ENCODE measurements at regions not wholly inside any gene's neighbourhood (a gene's known extent, or its start where the extent isn't known, plus 50 kb on each side); places are given as distances from the start of the nearest gene placed in this dataset.

DNA sequence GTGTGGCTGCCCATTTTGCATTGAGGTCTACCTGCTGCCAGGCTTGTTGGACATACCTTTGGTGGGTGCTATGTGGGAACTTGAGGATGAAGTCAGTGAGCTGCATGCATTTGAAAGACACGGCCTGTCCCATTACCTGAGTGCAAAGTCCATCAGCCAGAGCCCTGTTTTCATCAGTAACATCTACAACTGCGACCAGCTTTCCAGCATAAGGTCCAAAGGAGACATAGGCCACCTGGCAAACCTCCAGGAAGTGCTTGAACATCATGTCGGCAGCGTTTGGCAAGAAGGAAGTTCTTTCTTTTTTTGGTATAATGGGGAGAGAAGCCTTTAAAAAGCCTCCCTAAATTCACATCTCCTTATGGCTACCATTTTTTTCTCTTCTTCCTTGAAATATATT, 143.1 kb downstream of the FAM161A start:
- H3K79me2 ChIP-seq (ENCODE audit: insufficient read depth, low read length) = no peaks in the 10 kb centered on the region
- H3K4me2 ChIP-seq (ENCODE audit: low read depth, low read length, poor library complexity, severe bottlenecking) = no peak overlapping the region
- H3K9me3 ChIP-seq (ENCODE audit: insufficient read depth, low read length) = no peaks in the 10 kb centered on the region
- H4K20me1 ChIP-seq (ENCODE audit: low read depth, low read length) = no peaks in the 10 kb centered on the region
- H3K36me3 ChIP-seq (ENCODE audit: low read length) = no peaks in the 10 kb centered on the region
- H3K27me3 ChIP-seq (ENCODE audit: low read length) = no peaks in the 10 kb centered on the region
- no peaks in the 10 kb centered on the region for H3F3A ChIP-seq (ENCODE audit: insufficient read depth)
- H3K9me2 ChIP-seq (replicated peaks; ENCODE audit: insufficient read depth, low read length) = no peaks in the 10 kb centered on the region
- no peak overlapping the region for H2AFZ ChIP-seq (ENCODE audit: low read depth, low read length, severe bottlenecking)
- H3K27ac ChIP-seq (ENCODE audit: low read depth, low read length) = no peak overlapping the region
- H3K4me3 ChIP-seq (ENCODE audit: insufficient read depth, low read length, poor library complexity, severe bottlenecking) = no peak overlapping the region
- H3K9ac ChIP-seq (ENCODE audit: low read length) = no peak overlapping the region
- no peak for TF ChIP-seq EZH2phosphoT487 (conservative IDR thresholded peaks at IDR 0.05; ENCODE audit: low read length)

DNA sequence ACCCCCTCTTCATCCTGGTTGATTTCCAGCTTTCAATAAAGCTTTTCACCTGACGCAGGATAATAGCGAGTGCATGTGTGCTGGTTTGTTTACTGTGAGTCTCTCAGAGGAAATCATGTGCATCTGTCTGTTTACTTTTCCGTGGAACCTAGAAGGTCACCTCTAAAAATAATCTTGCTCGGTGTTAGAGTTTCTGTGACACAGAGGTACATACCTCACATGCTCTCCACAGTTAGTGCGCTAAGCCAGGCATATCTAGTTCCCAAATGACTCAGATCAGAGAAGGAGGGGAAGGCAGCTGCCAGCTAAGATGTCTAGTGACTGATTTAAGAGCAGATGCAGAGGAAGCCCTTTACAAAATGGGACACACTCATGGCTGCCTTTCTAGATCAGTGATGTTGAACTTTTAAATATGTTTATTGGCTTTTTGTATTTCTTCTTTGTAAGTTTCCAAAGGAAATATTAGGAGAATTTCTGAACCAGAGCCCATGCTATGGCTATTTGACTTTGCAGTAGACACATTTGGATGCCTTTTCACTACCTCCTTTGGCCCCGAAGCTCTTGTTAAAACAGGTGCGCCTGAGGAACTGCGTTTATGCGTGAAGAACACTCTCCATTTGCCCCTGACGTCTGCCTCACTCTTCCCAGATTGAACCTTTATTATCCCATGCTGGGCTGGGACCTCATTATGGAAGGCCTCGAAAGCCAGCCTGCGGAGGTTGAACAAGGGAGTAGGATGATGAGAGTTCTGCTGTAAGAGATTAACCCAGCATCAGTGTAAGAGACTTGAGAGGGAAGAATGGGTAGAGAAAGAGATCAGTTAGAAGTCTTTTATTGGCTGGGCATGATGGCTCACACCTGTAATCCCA, 145.6 kb downstream of the FAM161A start:
- no peaks in the 10 kb centered on the region for H3K9me2 ChIP-seq (replicated peaks; ENCODE audit: insufficient read depth, low read length)
- H3K27me3 ChIP-seq (ENCODE audit: low read length) = no peaks in the 10 kb centered on the region
- no peaks in the 10 kb centered on the region for H3K36me3 ChIP-seq (ENCODE audit: low read length)
- H3K79me2 ChIP-seq (ENCODE audit: insufficient read depth, low read length) = no peaks in the 10 kb centered on the region
- H3K4me2 ChIP-seq (ENCODE audit: low read depth, low read length, poor library complexity, severe bottlenecking) = no peak overlapping the region
- H3K4me3 ChIP-seq (ENCODE audit: insufficient read depth, low read length, poor library complexity, severe bottlenecking) = no peak overlapping the region
- H3K27ac ChIP-seq (ENCODE audit: low read depth, low read length) = no peak overlapping the region
- TF ChIP-seq, protein P1, sequence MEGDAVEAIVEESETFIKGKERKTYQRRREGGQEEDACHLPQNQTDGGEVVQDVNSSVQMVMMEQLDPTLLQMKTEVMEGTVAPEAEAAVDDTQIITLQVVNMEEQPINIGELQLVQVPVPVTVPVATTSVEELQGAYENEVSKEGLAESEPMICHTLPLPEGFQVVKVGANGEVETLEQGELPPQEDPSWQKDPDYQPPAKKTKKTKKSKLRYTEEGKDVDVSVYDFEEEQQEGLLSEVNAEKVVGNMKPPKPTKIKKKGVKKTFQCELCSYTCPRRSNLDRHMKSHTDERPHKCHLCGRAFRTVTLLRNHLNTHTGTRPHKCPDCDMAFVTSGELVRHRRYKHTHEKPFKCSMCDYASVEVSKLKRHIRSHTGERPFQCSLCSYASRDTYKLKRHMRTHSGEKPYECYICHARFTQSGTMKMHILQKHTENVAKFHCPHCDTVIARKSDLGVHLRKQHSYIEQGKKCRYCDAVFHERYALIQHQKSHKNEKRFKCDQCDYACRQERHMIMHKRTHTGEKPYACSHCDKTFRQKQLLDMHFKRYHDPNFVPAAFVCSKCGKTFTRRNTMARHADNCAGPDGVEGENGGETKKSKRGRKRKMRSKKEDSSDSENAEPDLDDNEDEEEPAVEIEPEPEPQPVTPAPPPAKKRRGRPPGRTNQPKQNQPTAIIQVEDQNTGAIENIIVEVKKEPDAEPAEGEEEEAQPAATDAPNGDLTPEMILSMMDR (IDR thresholded peaks at IDR 0.05; ENCODE audit: insufficient read depth, low read length, poor library complexity, severe bottlenecking) = no peak
- TF ChIP-seq EZH2phosphoT487 (conservative IDR thresholded peaks at IDR 0.05; ENCODE audit: low read length) = no peak
- H4K20me1 ChIP-seq (ENCODE audit: low read depth, low read length) = no peaks in the 10 kb centered on the region
- no peaks in the 10 kb centered on the region for H3K9me3 ChIP-seq (ENCODE audit: insufficient read depth, low read length)
- H3K9ac ChIP-seq (ENCODE audit: low read length) = no peak overlapping the region
- no peak overlapping the region for H2AFZ ChIP-seq (ENCODE audit: low read depth, low read length, severe bottlenecking)
- no peaks in the 10 kb centered on the region for H3F3A ChIP-seq (ENCODE audit: insufficient read depth)

DNA sequence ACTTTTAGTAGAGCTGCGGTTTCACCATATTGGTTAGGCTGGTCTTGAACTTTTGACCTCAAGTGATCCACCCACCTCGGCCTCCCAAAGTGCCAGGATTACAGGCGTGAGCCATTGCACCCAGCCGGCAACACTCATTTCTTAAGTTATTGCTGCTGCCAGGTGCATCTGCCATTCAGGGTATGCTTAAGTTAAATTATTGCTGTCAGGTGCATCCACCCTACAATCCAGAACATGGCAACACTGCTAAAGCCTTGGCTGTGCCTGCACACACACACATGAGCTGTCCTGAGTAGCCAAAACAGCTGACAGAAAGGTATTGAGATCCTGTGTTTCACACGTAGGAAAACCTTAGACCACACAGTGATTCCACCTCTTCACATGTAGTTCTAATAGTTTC, 148.2 kb downstream of the FAM161A start:
- Histone ChIP-seq H3K36me3 (ENCODE audit: low read length) (no peaks in the 10 kb centered on the region), H3K9me3 (ENCODE audit: insufficient read depth, low read length) (no peaks in the 10 kb centered on the region), H2AFZ (ENCODE audit: low read depth, low read length, severe bottlenecking) (no peak overlapping the region), H3K79me2 (ENCODE audit: insufficient read depth, low read length) (no peaks in the 10 kb centered on the region), H3F3A (ENCODE audit: insufficient read depth) (no peaks in the 10 kb centered on the region), H3K4me2 (ENCODE audit: low read depth, low read length, poor library complexity, severe bottlenecking) (no peak overlapping the region), H4K20me1 (ENCODE audit: low read depth, low read length) (no peaks in the 10 kb centered on the region), H3K9me2 (replicated peaks; ENCODE audit: insufficient read depth, low read length) (no peaks in the 10 kb centered on the region), H3K9ac (ENCODE audit: low read length) (no peak overlapping the region), H3K27me3 (ENCODE audit: low read length) (no peaks in the 10 kb centered on the region), H3K4me3 (ENCODE audit: insufficient read depth, low read length, poor library complexity, severe bottlenecking) (no peak overlapping the region), H3K27ac (ENCODE audit: low read depth, low read length) (no peak overlapping the region)
- TF ChIP-seq EZH2phosphoT487 (conservative IDR thresholded peaks at IDR 0.05; ENCODE audit: low read length) = no peak
- TF ChIP-seq, protein P1 (IDR thresholded peaks at IDR 0.05; ENCODE audit: insufficient read depth, low read length, poor library complexity, severe bottlenecking) = no peak

DNA sequence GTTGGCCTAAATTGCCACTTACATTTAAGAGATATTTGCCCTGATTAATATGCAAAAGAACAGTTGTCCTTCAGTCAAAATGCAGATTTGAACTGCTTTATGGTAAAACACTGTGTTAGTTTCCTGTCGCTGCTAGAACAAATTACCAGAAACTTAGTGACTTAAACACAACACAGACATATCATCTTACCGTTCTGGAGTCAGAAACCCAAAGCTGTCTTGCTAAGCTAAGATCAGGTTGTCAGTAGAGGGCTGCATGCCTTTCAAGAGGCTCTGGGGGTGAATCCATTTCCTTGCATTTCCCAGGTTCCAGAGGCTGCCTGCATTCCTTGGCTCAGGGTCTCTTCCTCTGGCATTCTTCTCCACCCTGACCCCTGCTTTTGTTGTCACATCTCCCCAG, 149.5 kb downstream of the FAM161A start:
- Histone ChIP-seq H3K27ac (ENCODE audit: low read depth, low read length) (no peak overlapping the region), H3K36me3 (ENCODE audit: low read length) (no peaks in the 10 kb centered on the region), H3K9me3 (ENCODE audit: insufficient read depth, low read length) (no peaks in the 10 kb centered on the region), H3F3A (ENCODE audit: insufficient read depth) (no peaks in the 10 kb centered on the region), H2AFZ (ENCODE audit: low read depth, low read length, severe bottlenecking) (no peak overlapping the region), H3K4me2 (ENCODE audit: low read depth, low read length, poor library complexity, severe bottlenecking) (no peak overlapping the region), H3K9me2 (replicated peaks; ENCODE audit: insufficient read depth, low read length) (no peaks in the 10 kb centered on the region), H3K9ac (ENCODE audit: low read length) (no peak overlapping the region), H3K4me3 (ENCODE audit: insufficient read depth, low read length, poor library complexity, severe bottlenecking) (no peak overlapping the region), H3K79me2 (ENCODE audit: insufficient read depth, low read length) (no peaks in the 10 kb centered on the region), H4K20me1 (ENCODE audit: low read depth, low read length) (no peaks in the 10 kb centered on the region), H3K27me3 (ENCODE audit: low read length) (no peaks in the 10 kb centered on the region)
- TF ChIP-seq, protein P1 (IDR thresholded peaks at IDR 0.05; ENCODE audit: insufficient read depth, low read length, poor library complexity, severe bottlenecking) = no peak
- no peak for TF ChIP-seq EZH2phosphoT487 (conservative IDR thresholded peaks at IDR 0.05; ENCODE audit: low read length)
